Type B pancreatic cell (in vitro differentiated cells): ENCODE measurements at regions not wholly inside any gene's neighbourhood (a gene's known extent, or its start where the extent isn't known, plus 50 kb on each side); places are given as distances from the start of the nearest gene placed in this dataset.

Source experiments
- DNase-seq: peaks from one replicate; pipeline ENCODE4 v3.0.0; 2021; ENCODE audit warnings: mixed read lengths; ENCODE audit not compliant: unreplicated experiment; ENCODE audit errors: extremely low spot score
- H3K27ac Mint-ChIP-seq: 2 replicates; pipeline ENCODE4 v1.8.0; 2021; ENCODE audit warnings: mild to moderate bottlenecking, mixed read lengths
- H3K27me3 Mint-ChIP-seq: 2 replicates; pipeline ENCODE4 v1.8.0; 2021; ENCODE audit warnings: mixed read lengths
- H3K36me3 Mint-ChIP-seq: 2 replicates; pipeline ENCODE4 v1.8.0; 2021; ENCODE audit warnings: mixed read lengths
- H3K4me1 Mint-ChIP-seq: one replicate; pipeline ENCODE4 v1.8.0; 2021; ENCODE audit warnings: mixed read lengths; ENCODE audit not compliant: unreplicated experiment
- H3K4me3 Mint-ChIP-seq: 2 replicates; pipeline ENCODE4 v1.8.0; 2021; ENCODE audit warnings: mild to moderate bottlenecking, mixed read lengths
- H3K9me3 Mint-ChIP-seq: 2 replicates; pipeline ENCODE4 v1.8.0; 2021; ENCODE audit warnings: mixed read lengths
- CTCF ChIP-seq: fragments of 200-600 bp; sonication (generic); conservative IDR thresholded peaks from 2 replicates; pipeline ENCODE4 v1.5.0; 2021; ENCODE audit warnings: antibody characterized with exemption, mild to moderate bottlenecking

DNA sequence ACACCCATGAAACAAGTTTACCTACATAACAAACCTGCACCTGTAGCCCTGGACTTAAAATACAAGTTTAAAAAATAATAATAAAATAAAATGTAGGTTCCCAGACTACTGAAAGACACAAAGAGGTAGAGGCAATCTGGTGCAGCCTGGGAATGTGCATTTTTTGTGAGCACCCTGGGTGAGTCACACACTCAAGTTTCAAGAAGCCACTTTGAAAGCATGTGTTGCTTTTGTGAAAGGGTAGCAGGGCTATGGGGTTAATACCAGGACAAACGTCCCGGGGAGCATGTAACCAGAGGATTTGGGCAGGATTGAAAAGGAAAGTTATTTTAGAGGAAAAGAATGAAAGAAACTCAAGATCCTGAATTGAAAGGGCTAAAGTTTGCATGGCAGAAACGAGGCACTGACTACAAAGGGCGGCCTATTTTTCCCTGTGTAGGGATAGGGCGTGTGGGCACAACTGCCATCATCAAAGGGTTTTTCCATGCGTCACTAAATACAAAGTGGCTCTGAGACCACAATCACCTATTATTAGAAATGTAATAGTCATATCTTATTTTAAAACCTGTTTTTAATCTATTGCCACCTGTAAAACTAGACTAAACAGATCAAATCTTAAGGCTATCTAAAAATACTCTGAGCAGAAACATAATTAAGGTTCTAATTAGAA lies 314.9 kb downstream of the COG6 start:
- Mint-ChIP-seq H3K27me3 (peaks cover 3% of the 10 kb centered on the region), H3K4me3 (no peak overlapping the region), H3K27ac (no peak overlapping the region), H3K9me3 (peaks cover 9% of the 10 kb centered on the region), H3K4me1 (no peaks in the 10 kb centered on the region), H3K36me3 (no peaks in the 10 kb centered on the region)
- DNase-seq, result no peak
- no peak for TF ChIP-seq CTCF

GRCh38 chr13:39971526-39971925 lies 316.1 kb downstream of the COG6 start:
- Mint-ChIP-seq H3K27me3 (peaks cover 5% of the 10 kb centered on the region), H3K36me3 (no peaks in the 10 kb centered on the region), H3K27ac (no peak overlapping the region), H3K9me3 (peaks cover 9% of the 10 kb centered on the region), H3K4me1 (no peaks in the 10 kb centered on the region), H3K4me3 (no peak overlapping the region)
- no peak for DNase-seq
- no peak for TF ChIP-seq CTCF

DNA sequence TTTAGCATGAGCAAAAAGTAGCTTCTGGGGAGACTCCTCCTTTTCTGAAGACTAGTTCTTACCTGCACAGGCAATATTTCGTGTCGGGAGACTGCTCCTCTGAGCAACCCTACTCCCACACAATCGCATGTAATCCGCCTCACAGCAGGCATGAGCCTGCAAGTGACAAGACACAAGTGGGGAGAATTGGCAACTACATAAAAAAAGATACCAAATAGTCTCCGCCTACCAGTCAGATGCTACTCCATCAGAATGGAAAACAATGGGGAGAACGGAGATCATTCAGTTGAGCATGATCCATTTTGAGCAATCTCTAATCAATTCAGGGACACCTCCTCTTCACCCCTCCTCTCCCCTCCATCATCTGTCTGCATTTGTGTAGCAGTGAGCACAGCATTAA lies 321.0 kb downstream of the COG6 start:
- TF ChIP-seq CTCF, result no peak
- no peak overlapping the region for H3K4me3 Mint-ChIP-seq
- H3K9me3 Mint-ChIP-seq, result peaks cover 9% of the 10 kb centered on the region
- no peaks in the 10 kb centered on the region for H3K36me3 Mint-ChIP-seq
- H3K27ac Mint-ChIP-seq, result no peak overlapping the region
- H3K27me3 Mint-ChIP-seq, result peaks cover 7% of the 10 kb centered on the region
- no peak for DNase-seq
- no peaks in the 10 kb centered on the region for H3K4me1 Mint-ChIP-seq

DNA sequence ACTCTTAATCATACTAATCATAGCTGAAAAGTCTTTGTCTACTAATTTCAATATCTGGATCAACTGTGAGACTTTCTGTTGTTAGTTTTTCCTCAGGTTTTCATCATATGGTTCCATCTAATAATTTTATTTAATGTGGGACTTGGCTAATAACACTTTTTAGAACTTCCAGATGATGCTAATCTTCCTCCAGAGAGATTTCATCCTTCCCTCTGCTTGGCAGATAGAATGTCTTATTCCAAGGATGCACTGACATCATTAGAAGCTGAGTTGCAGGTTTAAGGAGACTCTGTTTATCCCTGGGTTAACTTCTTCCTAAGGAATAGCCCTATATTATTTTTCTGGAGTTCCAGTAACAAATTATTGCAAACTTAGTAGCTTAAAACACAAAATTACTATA lies 325.6 kb downstream of the COG6 start:
- Mint-ChIP-seq H3K4me1 (no peaks in the 10 kb centered on the region), H3K36me3 (no peaks in the 10 kb centered on the region), H3K9me3 (no peaks in the 10 kb centered on the region), H3K27me3 (peaks cover 4% of the 10 kb centered on the region), H3K27ac (no peak overlapping the region), H3K4me3 (no peak overlapping the region)
- no peak for DNase-seq
- TF ChIP-seq CTCF, result no peak

DNA sequence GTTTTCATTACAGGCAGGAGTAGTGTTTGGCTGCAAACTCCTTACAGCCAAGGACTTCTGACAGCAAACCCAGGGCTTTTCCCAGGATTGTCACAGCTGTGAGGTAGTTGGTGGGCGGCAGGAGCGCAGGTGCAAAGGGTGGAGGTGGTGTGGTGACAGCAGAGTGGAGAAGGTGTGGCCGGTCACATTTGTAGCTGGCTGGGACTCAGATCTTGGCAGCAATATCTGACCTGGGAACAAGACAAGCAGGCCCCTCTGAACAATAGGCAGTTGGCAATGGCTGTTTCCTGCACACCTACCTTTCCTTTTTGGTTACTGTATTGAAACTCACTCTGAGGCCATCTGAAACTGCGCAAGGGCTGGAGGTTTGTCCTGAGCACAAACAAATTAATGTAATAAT lies 327.3 kb downstream of the COG6 start:
- no peak overlapping the region for H3K4me3 Mint-ChIP-seq
- no peaks in the 10 kb centered on the region for H3K4me1 Mint-ChIP-seq
- no peaks in the 10 kb centered on the region for H3K36me3 Mint-ChIP-seq
- TF ChIP-seq CTCF, result no peak
- H3K9me3 Mint-ChIP-seq, result no peaks in the 10 kb centered on the region
- no peaks in the 10 kb centered on the region for H3K27me3 Mint-ChIP-seq
- no peak for DNase-seq
- H3K27ac Mint-ChIP-seq, result no peak overlapping the region

GRCh38 chr13:39985071-39985470 lies 329.6 kb downstream of the COG6 start:
- DNase-seq, result no peak
- H3K36me3 Mint-ChIP-seq, result no peaks in the 10 kb centered on the region
- no peak overlapping the region for H3K27ac Mint-ChIP-seq
- no peaks in the 10 kb centered on the region for H3K9me3 Mint-ChIP-seq
- no peaks in the 10 kb centered on the region for H3K4me1 Mint-ChIP-seq
- TF ChIP-seq CTCF, result no peak
- H3K4me3 Mint-ChIP-seq, result no peak overlapping the region
- no peaks in the 10 kb centered on the region for H3K27me3 Mint-ChIP-seq
